T-helper 1 cell treated with Interleukin-12 subunit alpha and Interleukin-12 subunit beta and Interleukin-4 antibody, amounts not matched to agents 30 ng/mL and 1 ng/mL, for 36 hours (primary cell): ENCODE measurements at regions not wholly inside any gene's neighbourhood (a gene's known extent, or its start where the extent isn't known, plus 50 kb on each side); places are given as distances from the start of the nearest gene placed in this dataset.
"Not testable (repeated sequence)": the region's sequence is repeated elsewhere in the genome, so short reads cannot be mapped to it uniquely, and the experiment has no call there.

Experiments used
- intact Hi-C: fragments of 100-400 bp; cut with micrococcal nuclease; formaldehyde crosslinking; loops from one replicate; pipeline ENCODE4 v1.15.1; 2024

DNA sequence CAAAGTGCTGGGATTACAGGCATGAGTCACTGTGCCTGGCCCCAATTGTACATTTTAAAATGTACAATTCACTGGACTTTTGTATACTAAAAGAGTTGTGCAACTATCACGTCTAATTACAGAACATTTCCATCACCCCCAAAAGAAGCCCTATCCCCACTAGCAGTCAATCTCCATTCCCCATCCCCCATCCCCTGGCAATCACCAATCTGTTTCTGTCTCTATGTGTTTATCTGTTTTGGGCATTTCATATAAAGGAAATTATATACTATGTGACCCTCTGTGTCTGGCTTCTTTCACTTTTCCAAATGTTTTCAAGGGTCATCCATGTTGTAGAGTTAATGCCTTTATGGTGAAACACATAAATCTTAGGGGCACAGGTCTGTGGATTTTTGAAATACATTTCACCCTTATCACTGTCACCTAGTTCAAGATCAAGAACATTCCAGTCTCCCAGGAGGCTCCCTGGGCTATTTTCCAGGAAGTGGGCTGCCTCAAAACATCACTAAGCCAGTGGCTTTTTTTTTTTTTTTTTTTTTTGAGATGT lies 129.2 kb downstream of the CRLF3 start:
- intact Hi-C loops: not testable (repeated sequence)

DNA sequence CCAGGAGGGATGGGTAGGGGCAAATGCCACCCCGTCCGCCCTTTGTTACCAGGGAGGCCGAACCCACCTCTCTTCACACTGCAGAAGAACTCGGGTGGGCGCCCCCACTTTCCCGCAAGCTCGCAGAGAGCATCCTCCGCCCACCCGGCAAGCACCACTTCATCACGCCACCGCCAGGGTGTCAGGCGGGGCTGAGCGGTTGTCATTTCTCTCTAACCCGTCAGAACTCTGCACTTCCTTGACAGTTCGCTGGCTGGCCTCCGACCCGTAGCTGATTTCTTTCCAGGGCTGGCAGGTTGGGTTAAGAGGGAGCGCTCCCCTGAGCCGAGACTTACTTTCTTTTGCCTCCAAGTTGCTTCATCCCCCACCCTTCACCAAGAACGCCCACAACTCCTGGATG lies 130.7 kb downstream of the CRLF3 start:
- intact Hi-C loops: not testable (repeated sequence)

DNA sequence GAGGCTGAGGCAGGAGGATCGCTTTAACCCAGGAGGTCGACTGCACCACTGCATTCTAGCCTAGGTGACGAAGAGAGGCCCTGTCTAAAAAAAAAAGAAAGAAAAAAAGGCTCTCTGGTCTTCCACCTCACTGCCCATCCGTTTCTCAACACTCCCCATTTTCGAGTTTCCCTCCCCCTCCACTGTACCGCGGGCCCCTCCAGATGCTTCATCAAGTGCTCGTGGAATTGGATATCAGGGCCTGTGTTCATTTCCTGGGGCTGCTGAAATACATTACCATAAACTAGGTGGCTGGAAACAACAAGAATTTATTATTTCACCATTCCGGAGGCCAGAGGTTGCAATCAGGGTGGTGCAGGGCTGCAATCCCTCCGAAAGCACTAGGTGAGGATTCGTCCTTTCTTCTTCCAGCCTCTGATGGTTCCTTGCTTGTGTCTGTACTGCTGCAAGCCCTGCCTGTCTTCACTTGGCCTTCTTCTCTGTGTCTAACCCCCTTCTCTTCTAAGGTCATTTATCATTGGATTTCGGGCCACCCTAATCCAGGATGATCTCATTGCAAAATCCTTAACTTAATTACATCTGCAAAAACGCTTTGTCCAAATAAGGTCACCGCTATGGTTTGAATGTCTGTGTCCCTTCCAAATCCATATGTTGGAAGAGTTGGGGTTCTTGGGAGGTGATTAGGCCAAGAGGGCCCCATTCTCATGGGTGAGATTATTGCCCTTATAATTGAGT lies 135.1 kb downstream of the CRLF3 start:
- intact Hi-C loops: not testable (repeated sequence)

- intact Hi-C loops: not testable (repeated sequence)
Measured at GRCh38 chr17:30686538-30687479, 137.7 kb downstream of the CRLF3 start.

DNA sequence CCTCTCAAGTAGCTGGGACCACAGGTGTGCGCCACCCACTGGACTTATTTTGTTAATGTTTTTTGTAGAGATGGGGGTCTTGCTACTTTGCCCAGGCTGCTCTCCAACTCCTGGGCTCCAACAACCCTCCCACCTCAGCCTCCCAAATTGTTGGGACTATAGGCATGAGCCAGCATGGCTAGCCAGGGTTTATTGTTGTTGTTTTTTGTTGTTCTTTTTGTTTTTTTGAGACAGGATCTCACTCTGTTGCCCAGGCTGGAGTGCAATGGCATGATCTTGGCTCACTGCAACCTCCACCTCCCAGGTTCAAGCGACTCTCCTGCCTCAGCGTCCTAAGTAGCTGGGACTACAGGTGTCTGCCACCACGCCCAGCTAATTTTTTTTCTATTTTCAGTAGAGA lies 142.2 kb downstream of the CRLF3 start:
- intact Hi-C loops: not testable (repeated sequence)

DNA sequence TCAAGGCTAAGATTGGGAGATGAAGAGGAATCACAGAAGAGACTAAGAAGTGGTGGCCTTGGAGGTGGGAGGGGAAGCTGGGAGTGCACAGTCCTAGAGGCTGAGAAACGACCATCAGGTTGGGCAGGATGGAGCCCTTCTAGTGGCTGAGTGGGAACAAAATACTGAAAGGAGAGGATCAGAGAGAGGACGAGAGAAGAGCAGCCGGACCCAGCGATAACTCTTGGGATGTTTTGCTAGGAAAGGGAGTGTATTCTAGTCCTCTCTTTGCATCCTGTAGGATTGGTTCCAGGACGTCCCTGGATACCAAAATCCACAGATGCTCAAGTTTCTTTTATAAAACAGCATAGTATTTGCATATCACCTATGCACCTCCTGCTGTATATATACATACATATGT lies 143.8 kb downstream of the CRLF3 start:
- intact Hi-C loops: not testable (repeated sequence)

GRCh38 chr17:30677550-30678249 lies 146.8 kb downstream of the CRLF3 start:
- intact Hi-C loops: no loop called here

DNA sequence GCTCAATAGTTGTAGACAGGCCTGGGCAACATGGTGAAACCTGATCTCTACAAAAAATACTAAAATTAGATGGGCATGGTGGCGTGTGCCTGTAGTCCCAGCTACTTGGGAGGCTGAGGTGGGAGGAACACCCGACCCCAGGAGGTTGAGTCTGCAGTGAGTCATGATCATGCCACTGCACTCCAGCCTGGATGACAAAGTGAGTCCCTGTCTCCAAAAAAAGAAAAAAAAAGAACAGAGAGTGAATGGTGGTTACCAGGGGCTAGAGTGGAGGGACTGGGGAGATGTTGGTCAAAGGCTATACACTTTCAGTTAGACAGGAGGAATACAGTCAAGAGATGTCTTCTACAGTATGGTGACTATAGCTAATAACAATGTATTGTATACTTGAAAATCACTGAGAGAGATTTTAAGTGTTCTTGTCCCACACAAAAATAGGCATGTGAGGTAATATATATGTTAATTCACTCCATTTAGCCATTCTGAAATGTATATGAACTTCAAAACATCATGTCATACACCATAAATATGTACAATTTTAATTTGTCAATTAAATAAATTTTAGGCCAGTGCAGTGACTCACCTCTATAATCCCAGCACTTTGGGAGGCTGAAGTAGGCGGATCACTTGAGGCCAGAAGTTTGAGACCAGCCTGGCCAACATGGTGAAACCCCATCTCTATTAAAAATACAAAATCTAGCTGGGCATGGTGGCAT lies 148.6 kb downstream of the CRLF3 start:
- intact Hi-C loops: not testable (repeated sequence)

DNA sequence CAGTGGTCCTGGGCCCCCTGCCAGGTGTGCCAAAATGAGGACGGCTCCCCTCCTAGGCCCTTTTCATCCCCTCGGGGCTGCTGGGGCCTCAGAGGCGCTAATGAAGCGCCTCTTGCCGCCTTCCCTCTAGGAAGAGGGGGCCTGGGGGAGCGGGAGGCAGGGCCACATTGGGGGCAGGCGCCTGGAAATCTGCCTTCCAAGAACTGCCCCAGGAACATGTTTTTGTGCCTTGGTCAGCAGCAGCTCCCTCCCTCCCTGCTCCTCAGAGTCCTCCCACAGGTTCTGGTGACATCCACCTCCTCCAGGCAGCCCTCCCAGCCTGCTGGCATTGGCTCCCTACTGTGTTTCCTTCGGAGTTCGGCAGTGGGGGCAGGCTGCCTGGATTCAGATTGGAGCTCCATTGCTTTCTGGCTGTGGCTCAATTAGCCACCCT lies 155.3 kb downstream of the CRLF3 start:
- intact Hi-C loops: not testable (repeated sequence)

GRCh38 chr17:30668360-30669181 lies 155.9 kb downstream of the CRLF3 start:
- intact Hi-C loops: not testable (repeated sequence)

DNA sequence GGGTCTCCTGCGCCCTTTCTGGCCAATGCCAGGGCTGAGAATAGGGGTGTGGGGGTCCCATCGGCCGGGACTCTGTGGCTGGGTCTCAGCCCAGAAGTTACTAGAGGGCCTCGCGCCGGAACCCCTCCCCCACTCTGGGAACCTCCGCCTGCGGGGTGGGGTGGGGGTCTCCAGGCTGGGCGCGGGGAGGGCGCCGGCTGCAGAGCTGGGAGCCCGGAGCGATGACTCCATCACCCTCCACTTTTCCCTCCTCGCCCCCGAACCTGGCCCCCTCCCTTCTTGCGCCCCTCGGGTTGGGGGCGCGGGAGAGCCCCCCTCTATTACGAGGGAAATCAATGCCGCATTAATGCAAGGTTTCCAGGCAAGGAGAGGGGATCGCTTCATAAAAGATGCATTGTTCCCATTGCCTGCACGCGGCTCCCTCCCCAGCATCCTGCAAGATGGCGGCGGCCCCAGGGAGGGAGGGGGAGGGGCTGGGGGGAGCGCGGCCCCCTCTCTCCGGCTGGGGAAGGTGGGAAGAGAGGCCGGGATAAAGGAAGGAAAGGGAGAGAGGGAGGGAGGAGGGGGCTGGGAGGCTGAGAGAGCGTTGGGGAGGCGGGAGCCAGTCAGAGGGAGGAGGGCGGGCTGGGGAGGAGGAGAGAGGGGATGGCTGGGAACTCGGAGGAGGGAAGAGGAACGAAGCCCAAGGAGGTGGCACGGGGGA lies 156.7 kb downstream of the CRLF3 start:
- intact Hi-C loops: not testable (repeated sequence)

GRCh38 chr17:30666838-30667656 lies 157.4 kb downstream of the CRLF3 start:
- intact Hi-C loops: not testable (repeated sequence)

- intact Hi-C loops: not testable (repeated sequence)
Measured at GRCh38 chr17:30663727-30664455, 160.6 kb downstream of the CRLF3 start.

DNA sequence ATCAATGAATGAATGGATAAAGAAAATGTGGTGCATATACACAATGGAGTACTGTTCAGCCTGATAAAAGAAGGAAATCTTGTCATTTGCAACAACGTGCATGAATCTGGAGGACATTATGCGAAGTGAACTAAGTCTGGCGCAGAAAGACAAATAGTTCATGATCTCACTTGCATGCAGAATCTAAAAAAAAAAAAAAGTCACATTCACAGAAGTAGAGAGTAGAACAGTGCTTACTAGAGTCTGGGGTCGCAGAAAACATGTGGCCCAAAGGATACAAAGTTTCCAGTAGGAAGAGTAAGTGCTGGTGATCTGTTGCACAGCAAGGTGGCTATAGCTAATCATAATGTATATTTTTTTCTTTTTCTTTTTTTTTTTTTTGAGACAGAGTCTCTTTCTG lies 167.3 kb downstream of the CRLF3 start:
- intact Hi-C loops: loop anchor here (10.0 kb wide), 1 partner anchor 58 kb away; no protein-coding TSS in a partner anchor

DNA sequence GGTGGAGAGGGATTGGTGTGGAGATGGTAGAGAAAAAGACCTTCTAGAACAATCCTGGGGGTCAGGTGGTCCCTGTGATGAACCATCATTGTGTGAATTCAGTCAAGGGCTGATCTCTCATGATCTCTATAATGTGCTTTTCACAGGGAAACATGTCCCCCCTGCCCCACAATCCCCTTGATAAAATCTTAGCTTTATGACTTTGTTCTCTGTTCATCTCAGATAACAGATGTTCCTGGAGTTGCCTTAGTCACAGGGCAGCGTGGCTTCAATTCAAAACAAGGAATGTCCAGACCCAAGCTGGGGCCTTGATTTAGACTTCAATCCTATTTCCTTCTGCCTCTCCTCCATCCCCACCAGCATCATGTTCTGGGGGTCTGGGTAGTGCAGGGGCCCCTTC lies 171.5 kb downstream of the CRLF3 start:
- intact Hi-C loops: loop anchor here (10.0 kb wide), 1 partner anchor 62 kb away; no protein-coding TSS in a partner anchor

DNA sequence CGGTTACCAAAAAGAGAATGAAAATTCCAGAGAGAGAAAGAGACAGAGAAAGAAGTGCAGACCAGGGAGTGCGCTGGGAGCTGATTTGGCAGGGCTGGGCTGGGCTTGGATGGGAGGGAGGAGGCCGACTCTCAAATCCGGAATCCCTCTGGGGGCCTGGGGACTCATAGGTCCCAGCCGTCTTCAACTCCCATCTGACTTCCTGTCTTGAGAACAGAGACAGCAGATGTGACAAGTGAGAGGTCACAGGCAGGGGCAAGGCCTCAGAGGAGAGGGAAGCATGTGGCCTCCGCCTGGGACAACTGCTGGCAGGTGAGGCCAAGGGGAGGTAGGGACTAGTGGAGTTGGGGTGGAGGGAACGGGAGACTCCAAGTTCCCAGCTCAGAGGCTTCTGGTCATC lies 172.9 kb downstream of the GOSR1 start:
- intact Hi-C loops: loop anchor here (10.0 kb wide), 1 partner anchor 65 kb away; no protein-coding TSS in a partner anchor

GRCh38 chr17:30648015-30648620 lies 170.9 kb downstream of the GOSR1 start:
- intact Hi-C loops: not testable (repeated sequence)
